ENCODE measurements at regions not wholly inside any gene's neighbourhood (a gene's known extent, or its start where the extent isn't known, plus 50 kb on each side); places are given as distances from the start of the nearest gene placed in this dataset.

DNA sequence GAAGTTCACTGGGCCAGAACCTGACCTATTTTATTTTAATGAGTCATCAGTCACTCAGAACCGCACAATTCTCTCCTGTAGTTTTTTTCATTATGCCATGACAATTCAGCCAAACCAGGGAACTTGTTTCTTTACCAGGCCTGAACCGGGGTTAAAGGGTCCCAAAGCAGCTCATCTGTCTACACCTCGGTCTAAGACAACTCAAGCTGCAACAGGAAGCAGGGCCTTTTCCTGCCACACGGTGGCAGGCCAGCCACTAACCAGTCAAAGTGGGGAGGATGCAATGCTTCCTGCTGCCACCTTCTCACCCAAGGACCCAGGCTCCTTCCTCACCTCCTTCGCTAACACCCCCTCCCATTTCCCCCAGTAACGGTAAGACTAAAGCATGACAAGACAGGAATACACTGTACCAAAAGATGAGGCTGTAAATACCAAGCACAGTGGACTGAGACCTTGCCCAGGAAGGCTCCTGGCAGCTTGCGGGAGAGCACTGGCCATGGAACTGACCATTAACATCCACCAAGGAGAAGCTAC is 56.7 kb upstream of the ACKR3 start:
- Histone ChIP-seq H3K36me3 (ENCODE audit: insufficient read depth, low read length) (no peaks in the 10 kb centered on the region), H3K9me3 (ENCODE audit: low read length) (no peaks in the 10 kb centered on the region), H3K4me2 (ENCODE audit: low read length) (no peak overlapping the region), H3F3A (ENCODE audit: insufficient read depth, low read length, poor library complexity, severe bottlenecking) (no peaks in the 10 kb centered on the region), H3K27ac (ENCODE audit: low read length) (no peak overlapping the region), H2AFZ (ENCODE audit: low read depth, low read length) (no peak overlapping the region), H3K9me2 (ENCODE audit: insufficient read depth, low read length) (no peaks in the 10 kb centered on the region), H3K4me3 (ENCODE audit: low read length) (no peak overlapping the region), H3K27me3 (ENCODE audit: insufficient read depth, low read depth, low read length) (no peaks in the 10 kb centered on the region), H3K79me2 (replicated peaks; ENCODE audit: insufficient read depth, low read length) (no peaks in the 10 kb centered on the region), H4K20me1 (ENCODE audit: insufficient read depth) (no peaks in the 10 kb centered on the region), H3K9ac (ENCODE audit: low read length) (no peak overlapping the region)
- TF ChIP-seq POLR2AphosphoS5 (IDR thresholded peaks at IDR 0.05) (no peak), EP300 (conservative IDR thresholded peaks at IDR 0.05; ENCODE audit: poor library complexity, severe bottlenecking) (no peak), CTCF (IDR thresholded peaks at IDR 0.05; ENCODE audit: poor library complexity, severe bottlenecking) (peak; percentile 40), SMC3 (conservative IDR thresholded peaks at IDR 0.05; ENCODE audit: poor library complexity) (peak; percentile 54), MXI1 (conservative IDR thresholded peaks at IDR 0.05; ENCODE audit: poor library complexity, severe bottlenecking) (no peak), RAD21 (conservative IDR thresholded peaks at IDR 0.05) (peak; percentile 36), EZH2 (IDR thresholded peaks at IDR 0.05; ENCODE audit: borderline replicate concordance, insufficient read depth, low read length, poor library complexity, severe bottlenecking) (no peak), REST (IDR thresholded peaks at IDR 0.05; ENCODE audit: borderline replicate concordance) (no peak), TAF1 (IDR thresholded peaks at IDR 0.05; ENCODE audit: low read depth) (no peak)

DNA sequence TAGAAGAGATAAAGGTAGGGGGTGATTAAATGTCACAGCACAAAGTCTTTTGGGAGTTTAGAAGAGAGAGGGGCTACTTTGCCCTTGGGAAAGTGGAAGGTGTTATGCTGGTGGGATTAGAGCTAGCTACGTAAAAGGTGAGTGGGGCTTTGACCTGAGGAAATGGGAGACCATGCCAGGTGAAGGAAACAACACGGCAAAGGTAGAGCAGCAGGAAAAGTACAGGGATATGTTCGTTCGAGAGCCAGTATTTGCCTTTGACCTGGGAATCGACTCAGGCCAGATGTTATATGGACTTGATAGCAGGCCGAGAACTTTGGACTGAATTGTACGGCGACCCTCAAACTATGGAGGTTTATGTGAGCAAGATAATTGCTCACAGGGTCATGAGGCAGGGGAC is 55.7 kb upstream of the ACKR3 start:
- H3K9me3 ChIP-seq (ENCODE audit: low read length) = no peaks in the 10 kb centered on the region
- H3K27me3 ChIP-seq (ENCODE audit: insufficient read depth, low read depth, low read length) = no peaks in the 10 kb centered on the region
- no peaks in the 10 kb centered on the region for H3K36me3 ChIP-seq (ENCODE audit: insufficient read depth, low read length)
- no peaks in the 10 kb centered on the region for H3K9me2 ChIP-seq (ENCODE audit: insufficient read depth, low read length)
- H3F3A ChIP-seq (ENCODE audit: insufficient read depth, low read length, poor library complexity, severe bottlenecking) = no peaks in the 10 kb centered on the region
- no peaks in the 10 kb centered on the region for H4K20me1 ChIP-seq (ENCODE audit: insufficient read depth)
- H3K79me2 ChIP-seq (replicated peaks; ENCODE audit: insufficient read depth, low read length) = no peaks in the 10 kb centered on the region
- H3K4me2 ChIP-seq (ENCODE audit: low read length) = no peak overlapping the region
- H2AFZ ChIP-seq (ENCODE audit: low read depth, low read length) = no peak overlapping the region
- TF ChIP-seq MXI1 (conservative IDR thresholded peaks at IDR 0.05; ENCODE audit: poor library complexity, severe bottlenecking) (no peak), CTCF (IDR thresholded peaks at IDR 0.05; ENCODE audit: poor library complexity, severe bottlenecking) (no peak), REST (IDR thresholded peaks at IDR 0.05; ENCODE audit: borderline replicate concordance) (no peak), TAF1 (IDR thresholded peaks at IDR 0.05; ENCODE audit: low read depth) (no peak)
- no peak overlapping the region for H3K9ac ChIP-seq (ENCODE audit: low read length)
- H3K4me3 ChIP-seq (ENCODE audit: low read length) = no peak overlapping the region
- H3K27ac ChIP-seq (ENCODE audit: low read length) = no peak overlapping the region

All from neural cell (in vitro differentiated cells).